ENCODE measurements at regions not wholly inside any gene's neighbourhood (a gene's known extent, or its start where the extent isn't known, plus 50 kb on each side); places are given as distances from the start of the nearest gene placed in this dataset.

- in situ Hi-C loops (cut with HindIII; ENCODE audit: low sequenced_read_pairs): no loop called here
- no peak for DNase-seq (ENCODE audit: low read depth)
- no peak for TF ChIP-seq CTCF (IDR thresholded peaks at IDR 0.05; ENCODE audit: low read depth, low read length, missing control alignments)
- no peak overlapping the region for H3K4me3 ChIP-seq (ENCODE audit: low read depth, low read length)
Observed at GRCh38 chr16:59905606-59906005, 1171.5 kb upstream of the GOT2 start.

GRCh38 chr16:59905131-59905530 is 1171.0 kb upstream of the GOT2 start:
- DNase-seq (ENCODE audit: low read depth): no peak
- no peak overlapping the region for H3K4me3 ChIP-seq (ENCODE audit: low read depth, low read length)
- TF ChIP-seq CTCF (IDR thresholded peaks at IDR 0.05; ENCODE audit: low read depth, low read length, missing control alignments): no peak
- in situ Hi-C loops (cut with HindIII; ENCODE audit: low sequenced_read_pairs): no loop called here

- DNase-seq (ENCODE audit: low read depth): no peak
- no peak overlapping the region for H3K4me3 ChIP-seq (ENCODE audit: low read depth, low read length)
- no peak for TF ChIP-seq CTCF (IDR thresholded peaks at IDR 0.05; ENCODE audit: low read depth, low read length, missing control alignments)
- in situ Hi-C loops (cut with HindIII; ENCODE audit: low sequenced_read_pairs): no loop called here
Observed at GRCh38 chr16:59899940-59900339, 1165.8 kb upstream of the GOT2 start.

- no peak for DNase-seq (ENCODE audit: low read depth)
- in situ Hi-C loops (cut with HindIII; ENCODE audit: low sequenced_read_pairs): no loop called here
- TF ChIP-seq CTCF (IDR thresholded peaks at IDR 0.05; ENCODE audit: low read depth, low read length, missing control alignments): no peak
- H3K4me3 ChIP-seq (ENCODE audit: low read depth, low read length): no peak overlapping the region
Observed at GRCh38 chr16:59892376-59892775, 1158.3 kb upstream of the GOT2 start.

- H3K4me3 ChIP-seq (ENCODE audit: low read depth, low read length): no peak overlapping the region
- in situ Hi-C loops (cut with HindIII; ENCODE audit: low sequenced_read_pairs): no loop called here
- no peak for DNase-seq (ENCODE audit: low read depth)
- TF ChIP-seq CTCF (IDR thresholded peaks at IDR 0.05; ENCODE audit: low read depth, low read length, missing control alignments): no peak
Observed at GRCh38 chr16:59887856-59888255, 1153.7 kb upstream of the GOT2 start.

GRCh38 chr16:59886021-59886420 is 1151.9 kb upstream of the GOT2 start:
- TF ChIP-seq CTCF (IDR thresholded peaks at IDR 0.05; ENCODE audit: low read depth, low read length, missing control alignments): no peak
- in situ Hi-C loops (cut with HindIII; ENCODE audit: low sequenced_read_pairs): no loop called here
- DNase-seq (ENCODE audit: low read depth): peak; percentile 91
- no peak overlapping the region for H3K4me3 ChIP-seq (ENCODE audit: low read depth, low read length)

GRCh38 chr16:59881376-59881775 is 1147.3 kb upstream of the GOT2 start:
- in situ Hi-C loops (cut with HindIII; ENCODE audit: low sequenced_read_pairs): no loop called here
- DNase-seq (ENCODE audit: low read depth): no peak
- no peak overlapping the region for H3K4me3 ChIP-seq (ENCODE audit: low read depth, low read length)
- no peak for TF ChIP-seq CTCF (IDR thresholded peaks at IDR 0.05; ENCODE audit: low read depth, low read length, missing control alignments)
